ENCODE measurements at regions not wholly inside any gene's neighbourhood (a gene's known extent, or its start where the extent isn't known, plus 50 kb on each side); places are given as distances from the start of the nearest gene placed in this dataset.
"Not testable (repeated sequence)": the region's sequence is repeated elsewhere in the genome, so short reads cannot be mapped to it uniquely, and the experiment has no call there.

GRCh38 chr6:149246691-149247384 lies 70.7 kb upstream of the TAB2 start:
- DNase-seq: no peak

DNA sequence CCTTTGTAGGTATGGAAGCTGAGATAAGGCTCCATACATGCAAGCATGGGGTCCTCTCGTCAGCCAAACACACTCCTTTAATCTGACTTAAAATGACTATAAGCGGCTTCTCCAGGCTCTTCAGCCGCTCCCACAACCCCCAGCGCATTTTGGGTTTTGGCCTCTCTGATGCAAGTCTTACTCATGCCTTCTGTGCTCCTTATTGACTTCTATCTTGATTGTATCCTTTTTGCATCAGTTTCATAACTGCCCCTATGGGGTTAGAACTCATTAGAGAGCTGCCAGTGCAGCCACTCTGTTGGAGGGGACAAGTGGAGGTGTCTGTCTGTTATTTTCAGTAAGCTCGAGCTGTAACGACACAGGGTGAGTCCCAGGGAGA lies 70.1 kb upstream of the TAB2 start:
- no peak for DNase-seq

DNA sequence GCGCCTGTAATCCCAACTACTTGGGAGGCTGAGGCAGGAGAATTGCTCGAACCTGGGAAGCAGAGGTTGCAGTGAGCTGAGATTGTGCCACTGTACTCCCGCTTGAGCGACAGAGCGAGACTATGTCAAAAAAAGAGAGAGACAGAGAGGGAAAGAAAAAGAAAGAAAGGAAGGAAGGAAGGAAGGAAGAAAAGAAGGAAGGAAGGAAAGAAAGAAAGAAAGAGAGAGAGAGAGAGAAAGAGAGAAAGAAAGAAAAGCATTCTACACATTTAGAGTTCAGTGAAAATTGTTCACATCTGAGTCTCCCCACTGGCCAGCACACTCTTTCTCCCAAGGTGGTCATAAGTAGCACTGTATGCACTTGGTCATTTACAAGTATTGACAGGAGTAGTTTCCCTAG lies 69.2 kb upstream of the TAB2 start:
- DNase-seq: not testable (repeated sequence)

- no peak for DNase-seq
These were observed 68.7 kb upstream of the TAB2 start for GRCh38 chr6:149248693-149249369.

GRCh38 chr6:149249370-149250357 lies 67.8 kb upstream of the TAB2 start:
- DNase-seq: no peak

DNA sequence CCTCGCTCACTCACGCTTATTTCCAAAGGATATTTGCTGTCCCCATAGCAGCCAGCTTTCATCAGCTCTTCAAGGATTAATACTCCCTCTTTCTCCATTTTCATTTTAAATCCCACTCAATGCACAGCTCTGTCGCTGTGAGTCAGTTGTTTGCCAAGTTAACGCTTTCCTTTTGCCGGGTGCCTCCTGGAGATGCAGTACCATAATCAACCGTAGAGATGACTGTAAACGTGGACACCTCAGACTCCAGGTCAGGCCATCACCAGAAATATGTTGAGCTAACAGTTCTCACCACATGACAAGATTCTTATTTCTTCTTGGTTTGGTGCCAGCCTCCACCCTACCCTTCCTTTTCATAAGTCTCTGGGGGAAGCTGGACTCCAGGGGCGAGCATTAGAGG lies 66.6 kb upstream of the TAB2 start:
- DNase-seq: no peak

DNA sequence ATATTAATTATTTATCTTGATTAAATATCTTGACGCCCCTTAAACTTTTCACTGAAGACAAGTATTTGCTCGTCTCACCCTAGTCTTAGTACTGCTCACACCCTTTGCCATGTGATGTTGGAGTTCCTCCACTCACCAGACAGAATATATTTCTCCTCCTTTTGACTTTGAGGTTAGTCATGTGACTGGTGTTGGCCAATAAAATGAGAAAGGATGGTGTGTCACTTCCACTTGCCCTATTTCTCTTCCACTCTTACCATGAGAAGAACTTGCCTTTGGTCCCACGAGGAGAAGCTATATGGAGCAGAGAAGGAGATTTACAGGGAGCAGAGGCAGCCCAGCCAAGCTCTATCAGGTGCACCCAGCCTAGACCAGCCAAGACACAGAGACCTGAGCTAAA lies 64.9 kb upstream of the TAB2 start:
- DNase-seq: no peak

- DNase-seq: no peak
These were observed 63.3 kb upstream of the TAB2 start for GRCh38 chr6:149254253-149254652.

- DNase-seq: no peak
These were observed 57.8 kb upstream of the TAB2 start for GRCh38 chr6:149259753-149260152.

GRCh38 chr6:149260214-149260874 lies 57.2 kb upstream of the TAB2 start:
- no peak for DNase-seq

DNA sequence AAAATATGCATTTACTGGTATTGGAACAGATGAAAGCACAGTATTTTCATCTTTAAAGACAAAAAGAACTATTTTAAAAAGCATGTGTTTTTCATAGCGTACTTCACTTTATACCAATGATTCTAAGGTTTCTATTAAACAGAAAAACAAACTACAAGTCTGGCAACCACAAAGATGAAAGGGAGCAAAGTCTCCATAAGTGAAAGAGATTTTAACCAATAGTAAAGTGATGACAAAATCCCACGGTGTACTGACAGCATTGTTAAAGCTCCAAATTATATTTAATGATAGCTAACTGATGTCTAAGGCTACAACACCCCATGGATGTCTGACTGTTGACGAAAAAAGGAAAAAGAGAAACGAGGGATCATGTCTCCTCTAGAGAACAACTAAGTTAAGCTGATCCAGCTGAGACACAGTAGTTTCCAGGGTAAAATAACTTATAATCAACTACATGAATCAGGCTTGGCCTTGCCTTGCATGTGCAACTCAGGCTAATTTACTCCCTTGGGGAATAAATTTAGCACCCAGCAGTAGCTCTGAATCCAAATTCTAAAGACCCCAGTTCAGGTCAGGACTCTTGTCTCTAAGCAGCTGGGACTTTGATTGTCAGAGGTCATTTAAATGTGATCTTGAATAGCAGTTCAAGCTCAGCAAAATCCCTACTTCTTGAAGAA lies 56.0 kb upstream of the TAB2 start:
- DNase-seq: no peak

- DNase-seq: no peak
These were observed 54.2 kb upstream of the TAB2 start for GRCh38 chr6:149263321-149263720.

- DNase-seq: peak; percentile 18
These were observed 52.9 kb upstream of the TAB2 start for GRCh38 chr6:149264629-149265028.

DNA sequence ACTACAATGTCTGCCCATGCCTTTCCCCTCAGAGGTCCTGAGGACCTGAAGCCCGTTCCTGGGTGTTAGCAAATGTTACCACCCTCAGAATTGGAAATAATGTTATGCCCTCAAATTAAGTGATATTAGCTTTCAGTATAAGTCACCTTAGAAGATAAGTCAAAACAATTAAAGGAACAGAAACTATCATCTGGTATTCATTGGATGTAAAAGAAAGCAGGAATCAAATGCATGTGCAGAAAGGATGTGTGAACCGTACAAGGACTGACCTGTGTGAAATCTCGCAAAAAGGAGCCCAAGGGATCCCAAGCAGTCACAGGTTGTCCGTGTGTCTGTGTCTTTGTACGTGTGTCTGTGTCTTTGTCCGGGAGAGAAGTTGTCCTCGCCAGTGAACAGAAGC lies 51.6 kb upstream of the TAB2 start:
- DNase-seq: no peak

DNA sequence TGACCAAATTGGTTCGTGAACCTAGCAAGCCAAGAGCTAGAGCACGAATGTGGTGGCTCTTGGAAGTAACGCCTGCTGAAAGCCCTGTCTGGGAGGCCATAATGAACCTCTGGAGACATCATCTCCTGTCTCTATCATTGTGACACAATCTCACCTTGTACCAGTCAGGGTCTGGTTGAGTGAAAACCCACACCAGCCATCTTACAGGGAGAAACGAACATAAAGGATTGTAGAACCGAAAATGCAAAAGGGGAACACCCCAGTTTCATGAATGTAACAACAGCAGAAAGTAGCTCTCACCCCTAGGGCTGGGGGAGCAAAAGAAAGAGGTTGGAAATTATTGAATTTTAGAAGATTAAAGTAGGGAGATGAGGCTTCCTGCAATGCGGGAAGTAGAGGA lies 50.9 kb upstream of the TAB2 start:
- no peak for DNase-seq

GRCh38 chr6:149267072-149267471 lies 50.4 kb upstream of the TAB2 start:
- no peak for DNase-seq

DNA sequence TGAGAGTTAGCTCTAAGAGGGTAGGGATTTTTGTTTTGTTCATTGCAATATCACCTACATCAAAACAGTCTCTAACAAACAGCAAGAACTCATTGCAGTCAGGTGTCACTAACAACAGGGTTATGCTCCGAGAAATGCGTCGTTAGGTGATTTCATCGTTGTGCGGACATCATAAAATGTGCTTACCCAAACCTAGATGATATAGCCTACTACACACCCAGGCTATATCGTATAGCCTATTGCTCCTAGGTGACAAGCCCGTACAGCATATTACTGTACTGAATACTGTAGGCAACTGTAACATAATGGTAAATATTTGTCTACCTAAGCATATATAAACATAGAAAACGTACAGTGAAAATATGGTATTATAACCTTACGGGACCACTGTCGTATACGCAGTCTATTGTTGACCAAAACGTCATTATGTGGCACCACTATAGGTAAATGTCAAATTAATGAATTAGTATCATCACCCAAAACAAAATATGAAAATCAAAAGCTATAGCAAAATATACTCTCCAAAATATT lies 49.9 kb upstream of the TAB2 start:
- DNase-seq: no peak
